ENCODE measurements at regions not wholly inside any gene's neighbourhood (a gene's known extent, or its start where the extent isn't known, plus 50 kb on each side); places are given as distances from the start of the nearest gene placed in this dataset.

DNA sequence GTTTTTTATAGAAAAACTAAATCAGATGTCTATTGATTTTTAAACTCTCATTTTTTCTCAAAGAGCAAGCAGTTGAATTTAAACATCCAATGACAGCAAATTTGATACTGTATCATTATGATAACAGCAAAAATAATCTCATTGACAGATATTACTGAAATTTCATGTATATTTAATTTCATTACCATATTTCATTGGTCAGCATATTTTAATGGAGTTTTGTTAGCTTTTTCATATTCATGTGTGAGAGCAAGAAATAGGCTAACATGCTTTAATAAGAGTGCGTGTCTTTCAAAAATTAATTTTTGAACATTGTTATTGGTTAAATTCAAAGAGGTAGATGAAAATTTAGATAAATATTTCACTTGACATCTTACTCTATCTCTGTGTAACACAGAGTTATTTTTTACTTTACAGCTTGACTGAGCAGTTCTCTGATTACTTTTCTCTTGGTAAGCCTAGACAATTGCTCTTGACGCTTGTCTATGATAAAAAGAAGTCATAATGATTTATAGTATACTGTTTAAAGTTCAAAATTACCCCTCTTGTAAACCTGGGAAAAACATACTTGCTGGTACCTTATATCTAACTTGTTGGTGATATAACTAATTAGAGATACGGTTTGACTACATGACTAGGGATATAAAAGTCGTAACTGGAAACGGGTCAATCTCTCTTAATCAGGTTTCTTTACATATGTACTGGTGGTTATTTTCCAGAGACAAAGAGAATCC, 732.3 kb upstream of the NCAM2 start:
- Histone ChIP-seq H3K4me2 (ENCODE audit: low read length) (no peak overlapping the region), H3K9me2 (ENCODE audit: insufficient read depth, low read length) (no peaks in the 10 kb centered on the region), H4K20me1 (ENCODE audit: insufficient read depth, low read length) (no peaks in the 10 kb centered on the region), H3K36me3 (ENCODE audit: insufficient read depth, low read length) (no peaks in the 10 kb centered on the region), H3K79me2 (ENCODE audit: insufficient read depth, low read depth, low read length) (no peaks in the 10 kb centered on the region), H2AFZ (ENCODE audit: low read length) (no peak overlapping the region), H3K4me1 (ENCODE audit: insufficient read depth, low read length, poor library complexity, severe bottlenecking) (no peaks in the 10 kb centered on the region), H3K9me3 (ENCODE audit: low read length) (peaks cover 23% of the 10 kb centered on the region; the same call in 1 of the 2 replicates), H3K27ac (ENCODE audit: low read depth, low read length, poor library complexity, severe bottlenecking) (no peak overlapping the region), H3K4me3 (ENCODE audit: low read depth, low read length, poor library complexity, severe bottlenecking) (no peak overlapping the region)
- intact Hi-C loops (cut with micrococcal nuclease; ENCODE audit: unreplicated experiment) = no loop called here
- ChIA-PET CTCF (ENCODE audit: unreplicated experiment) (no interaction called here), POLR2A (no interaction called here)
- TF ChIP-seq, protein P1, sequence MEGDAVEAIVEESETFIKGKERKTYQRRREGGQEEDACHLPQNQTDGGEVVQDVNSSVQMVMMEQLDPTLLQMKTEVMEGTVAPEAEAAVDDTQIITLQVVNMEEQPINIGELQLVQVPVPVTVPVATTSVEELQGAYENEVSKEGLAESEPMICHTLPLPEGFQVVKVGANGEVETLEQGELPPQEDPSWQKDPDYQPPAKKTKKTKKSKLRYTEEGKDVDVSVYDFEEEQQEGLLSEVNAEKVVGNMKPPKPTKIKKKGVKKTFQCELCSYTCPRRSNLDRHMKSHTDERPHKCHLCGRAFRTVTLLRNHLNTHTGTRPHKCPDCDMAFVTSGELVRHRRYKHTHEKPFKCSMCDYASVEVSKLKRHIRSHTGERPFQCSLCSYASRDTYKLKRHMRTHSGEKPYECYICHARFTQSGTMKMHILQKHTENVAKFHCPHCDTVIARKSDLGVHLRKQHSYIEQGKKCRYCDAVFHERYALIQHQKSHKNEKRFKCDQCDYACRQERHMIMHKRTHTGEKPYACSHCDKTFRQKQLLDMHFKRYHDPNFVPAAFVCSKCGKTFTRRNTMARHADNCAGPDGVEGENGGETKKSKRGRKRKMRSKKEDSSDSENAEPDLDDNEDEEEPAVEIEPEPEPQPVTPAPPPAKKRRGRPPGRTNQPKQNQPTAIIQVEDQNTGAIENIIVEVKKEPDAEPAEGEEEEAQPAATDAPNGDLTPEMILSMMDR (conservative IDR thresholded peaks at IDR 0.05; ENCODE audit: low read length) = no peak
- no peak for TF ChIP-seq EZH2phosphoT487 (IDR thresholded peaks at IDR 0.05; ENCODE audit: borderline replicate concordance, low read depth, low read length)
- BruUV-seq (replicated peaks) = no TSS peak
- no peak for DNase-seq (ENCODE audit: low spot score)

DNA sequence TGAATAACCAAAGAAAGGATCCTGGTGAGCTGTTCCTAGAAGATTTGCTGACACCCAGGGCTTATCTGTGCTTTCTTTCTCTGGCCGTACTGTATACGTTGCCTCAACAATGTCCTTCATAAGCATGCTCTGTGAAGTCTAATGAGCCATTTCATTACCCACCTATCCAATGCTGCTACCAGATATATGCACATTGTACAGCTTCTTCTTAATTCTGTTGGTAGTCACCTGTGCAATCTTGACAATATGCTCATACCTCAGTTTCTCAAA, 731.8 kb upstream of the NCAM2 start:
- Histone ChIP-seq H3K9me3 (ENCODE audit: low read length) (peaks cover 23% of the 10 kb centered on the region; the same call in 1 of the 2 replicates), H4K20me1 (ENCODE audit: insufficient read depth, low read length) (no peaks in the 10 kb centered on the region), H3K9me2 (ENCODE audit: insufficient read depth, low read length) (no peaks in the 10 kb centered on the region), H3K36me3 (ENCODE audit: insufficient read depth, low read length) (no peaks in the 10 kb centered on the region), H3K4me3 (ENCODE audit: low read depth, low read length, poor library complexity, severe bottlenecking) (no peak overlapping the region), H3K79me2 (ENCODE audit: insufficient read depth, low read depth, low read length) (no peaks in the 10 kb centered on the region), H3K4me1 (ENCODE audit: insufficient read depth, low read length, poor library complexity, severe bottlenecking) (no peaks in the 10 kb centered on the region), H2AFZ (ENCODE audit: low read length) (no peak overlapping the region), H3K27ac (ENCODE audit: low read depth, low read length, poor library complexity, severe bottlenecking) (no peak overlapping the region), H3K4me2 (ENCODE audit: low read length) (no peak overlapping the region)
- ChIA-PET POLR2A (no interaction called here), CTCF (ENCODE audit: unreplicated experiment) (no interaction called here)
- DNase-seq (ENCODE audit: low spot score) = no peak
- intact Hi-C loops (cut with micrococcal nuclease; ENCODE audit: unreplicated experiment) = no loop called here
- TF ChIP-seq EZH2phosphoT487 (IDR thresholded peaks at IDR 0.05; ENCODE audit: borderline replicate concordance, low read depth, low read length) = no peak
- TF ChIP-seq, protein P1 (conservative IDR thresholded peaks at IDR 0.05; ENCODE audit: low read length) = no peak
- no TSS peak for BruUV-seq (replicated peaks)

DNA sequence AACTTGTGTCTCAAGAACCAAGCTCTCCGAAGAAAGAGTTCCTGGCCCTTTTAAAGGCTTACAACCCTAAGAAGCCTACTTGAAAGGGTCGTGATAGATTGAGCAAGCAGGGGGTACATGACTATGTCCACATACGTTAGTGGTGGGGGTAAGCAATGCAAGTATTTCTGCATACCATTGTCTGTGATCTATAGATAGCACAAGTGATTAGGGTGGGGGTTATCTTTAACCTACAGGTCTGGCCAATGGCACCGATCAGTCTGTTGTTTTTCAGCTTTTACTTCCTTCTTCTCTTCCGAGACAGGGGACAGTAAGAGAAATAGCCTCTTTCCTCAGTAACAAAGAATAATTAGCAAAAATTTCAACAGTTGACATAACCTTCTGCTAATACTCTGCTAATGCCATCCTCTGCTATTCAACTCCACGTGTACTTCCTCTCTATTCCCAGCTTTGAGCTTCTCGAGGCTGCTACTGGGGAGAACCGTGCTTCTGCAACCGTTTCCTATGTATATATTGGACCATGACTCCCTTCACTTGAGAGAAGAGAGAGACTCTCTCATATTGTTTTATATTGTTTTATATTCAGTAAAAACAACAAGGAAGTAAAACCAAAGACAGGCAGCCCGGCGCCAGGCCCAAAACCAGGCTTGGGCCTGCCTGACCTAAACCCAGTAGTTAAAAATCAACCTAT, 727.7 kb upstream of the NCAM2 start:
- Histone ChIP-seq H3K9me3 (ENCODE audit: low read length) (peaks cover 27% of the 10 kb centered on the region; the same call in 1 of the 2 replicates), H3K79me2 (ENCODE audit: insufficient read depth, low read depth, low read length) (no peaks in the 10 kb centered on the region), H4K20me1 (ENCODE audit: insufficient read depth, low read length) (no peaks in the 10 kb centered on the region), H3K27ac (ENCODE audit: low read depth, low read length, poor library complexity, severe bottlenecking) (no peak overlapping the region), H3K36me3 (ENCODE audit: insufficient read depth, low read length) (no peaks in the 10 kb centered on the region), H3K4me3 (ENCODE audit: low read depth, low read length, poor library complexity, severe bottlenecking) (no peak overlapping the region), H2AFZ (ENCODE audit: low read length) (no peak overlapping the region), H3K9me2 (ENCODE audit: insufficient read depth, low read length) (no peaks in the 10 kb centered on the region), H3K4me2 (ENCODE audit: low read length) (no peak overlapping the region), H3K4me1 (ENCODE audit: insufficient read depth, low read length, poor library complexity, severe bottlenecking) (no peaks in the 10 kb centered on the region)
- BruUV-seq (replicated peaks) = no TSS peak
- intact Hi-C loops (cut with micrococcal nuclease; ENCODE audit: unreplicated experiment) = no loop called here
- ChIA-PET POLR2A (interaction anchor here (0.6 kb wide), 1 partner anchor 1177 kb away, joined by 4 read pairs; no protein-coding TSS in a partner anchor), CTCF (ENCODE audit: unreplicated experiment) (no interaction called here)
- TF ChIP-seq EZH2phosphoT487 (IDR thresholded peaks at IDR 0.05; ENCODE audit: borderline replicate concordance, low read depth, low read length) = no peak
- TF ChIP-seq, protein P1 (conservative IDR thresholded peaks at IDR 0.05; ENCODE audit: low read length) = no peak
- DNase-seq (ENCODE audit: low spot score) = no peak

All from OCI-LY7 (cell line).